Keratinocyte (primary cell): ENCODE measurements at regions not wholly inside any gene's neighbourhood (a gene's known extent, or its start where the extent isn't known, plus 50 kb on each side); places are given as distances from the start of the nearest gene placed in this dataset.

ENCODE experiments used
- EZH2 ChIP-seq: IDR thresholded peaks from one replicate; pipeline ENCODE4 v1.6.1; 2012; ENCODE audit warnings: inconsistent platforms, mild to moderate bottlenecking, low read length, moderate library complexity
- TF ChIP-seq, protein P1 (sequence below), 3 experiments: IDR thresholded peaks in 1 of 3; conservative IDR thresholded peaks in 1 of 3; optimal IDR thresholded peaks in 1 of 3; 2 replicates in 2 of 3; 3 replicates in 1 of 3; pipeline versions ENCODE3 to v1.5.1; 2011; ENCODE audit warnings: low read length in 3 of 3, mild to moderate bottlenecking in 3 of 3, moderate library complexity in 2 of 3, control low read depth in 1 of 3, inconsistent platforms in 1 of 3; ENCODE audit not compliant: insufficient read depth in 2 of 3; ENCODE audit errors: extremely low read depth in 1 of 3

DNA sequence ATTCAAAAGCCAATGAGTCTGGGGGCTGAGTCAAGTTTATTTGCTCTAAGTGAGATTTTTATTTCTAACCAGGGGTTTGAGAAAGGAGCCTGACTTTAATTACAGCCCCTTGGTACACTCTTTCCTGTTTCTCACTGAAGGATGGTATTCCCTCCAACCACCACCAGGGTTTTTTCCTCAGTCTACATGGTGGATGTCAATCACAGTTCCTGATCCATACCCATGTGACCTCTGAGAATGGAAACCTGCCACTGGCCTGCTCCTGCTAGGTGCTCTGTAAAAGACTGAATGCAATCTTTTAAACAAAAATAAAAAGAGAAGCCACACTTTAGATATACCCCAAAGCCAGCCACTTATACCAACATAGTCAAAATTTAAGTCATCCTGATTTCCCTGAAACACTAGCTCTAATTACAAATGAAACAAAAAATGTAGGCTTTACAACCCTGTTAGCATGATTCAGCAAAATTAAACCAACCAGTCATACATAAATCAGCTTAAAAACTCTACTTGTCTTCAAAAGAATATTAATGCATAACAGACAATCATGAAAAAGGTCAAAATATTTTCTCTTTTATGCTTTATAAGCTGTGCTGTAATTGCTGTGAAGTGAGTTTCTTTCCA is 112.1 kb upstream of the NWD2 start:
- TF ChIP-seq, protein P1, sequence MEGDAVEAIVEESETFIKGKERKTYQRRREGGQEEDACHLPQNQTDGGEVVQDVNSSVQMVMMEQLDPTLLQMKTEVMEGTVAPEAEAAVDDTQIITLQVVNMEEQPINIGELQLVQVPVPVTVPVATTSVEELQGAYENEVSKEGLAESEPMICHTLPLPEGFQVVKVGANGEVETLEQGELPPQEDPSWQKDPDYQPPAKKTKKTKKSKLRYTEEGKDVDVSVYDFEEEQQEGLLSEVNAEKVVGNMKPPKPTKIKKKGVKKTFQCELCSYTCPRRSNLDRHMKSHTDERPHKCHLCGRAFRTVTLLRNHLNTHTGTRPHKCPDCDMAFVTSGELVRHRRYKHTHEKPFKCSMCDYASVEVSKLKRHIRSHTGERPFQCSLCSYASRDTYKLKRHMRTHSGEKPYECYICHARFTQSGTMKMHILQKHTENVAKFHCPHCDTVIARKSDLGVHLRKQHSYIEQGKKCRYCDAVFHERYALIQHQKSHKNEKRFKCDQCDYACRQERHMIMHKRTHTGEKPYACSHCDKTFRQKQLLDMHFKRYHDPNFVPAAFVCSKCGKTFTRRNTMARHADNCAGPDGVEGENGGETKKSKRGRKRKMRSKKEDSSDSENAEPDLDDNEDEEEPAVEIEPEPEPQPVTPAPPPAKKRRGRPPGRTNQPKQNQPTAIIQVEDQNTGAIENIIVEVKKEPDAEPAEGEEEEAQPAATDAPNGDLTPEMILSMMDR (optimal IDR thresholded peaks at IDR 0.05 in 1 of 3, IDR thresholded peaks at IDR 0.05 in 1 of 3, conservative IDR thresholded peaks at IDR 0.05 in 1 of 3; ENCODE audit: extremely low read depth in 1 of 3, insufficient read depth in 2 of 3, low read length in 3 of 3), result peak in 1 of 3 experiments; percentile 7
- TF ChIP-seq EZH2, result no peak
